Thyroid gland (tissue), 4 donors: ENCODE measurements at regions not wholly inside any gene's neighbourhood (a gene's known extent, or its start where the extent isn't known, plus 50 kb on each side); places are given as distances from the start of the nearest gene placed in this dataset.

ENCODE experiments used
- CTCF ChIP-seq, 6 experiments: fragments of 200-600 bp in 3 of 6; fragments of 450-650 bp in 3 of 6; sonication (generic) in 3 of 6; IDR thresholded peaks; one replicate each; pipeline ENCODE4 v1.5.1; 2016 to 2019; ENCODE audit warnings: antibody characterized with exemption in 6 of 6, mild to moderate bottlenecking in 2 of 6, inconsistent platforms in 1 of 6, moderate library complexity in 1 of 6
- POLR2A ChIP-seq, 2 donors: fragments of 450-650 bp; IDR thresholded peaks; one replicate each; pipeline ENCODE4 v1.6.1; 2017; ENCODE audit warnings: antibody characterized with exemption in 2 of 2, mild to moderate bottlenecking in 2 of 2, moderate library complexity in 1 of 2

GRCh38 chr1:47578026-47578720 lies 140.3 kb downstream of the FOXD2 start:
- TF ChIP-seq CTCF (IDR thresholded peaks at IDR 0.05) (no peak), POLR2A (IDR thresholded peaks at IDR 0.05) (no peak)
